ENCODE measurements at regions not wholly inside any gene's neighbourhood (a gene's known extent, or its start where the extent isn't known, plus 50 kb on each side); places are given as distances from the start of the nearest gene placed in this dataset.

- no peaks in the 10 kb centered on the region for H3K79me2 ChIP-seq (ENCODE audit: control insufficient read depth, insufficient read depth, low read length)
- ATAC-seq (no peak), DNase-seq (ENCODE audit: low read depth, low spot score) (no peak), FAIRE-seq (no peak)
- H3K4me3 ChIP-seq = no peak overlapping the region
- H3K36me3 ChIP-seq (ENCODE audit: control insufficient read depth in 2 of 2, insufficient read depth in 2 of 2, low read length in 1 of 2) = no peaks in the 10 kb centered on the region
- POLR2A ChIA-PET = no interaction called here
- CTCF ChIA-PET = no interaction called here
- RAD21 ChIA-PET (ENCODE audit: unreplicated experiment) = no interaction called here
- H3K4me1 ChIP-seq (ENCODE audit: control insufficient read depth, insufficient read depth, low read length) = no peaks in the 10 kb centered on the region
- intact Hi-C loops (cut with micrococcal nuclease; ENCODE audit: unreplicated experiment) = no loop called here
- H2AFZ ChIP-seq (ENCODE audit: control insufficient read depth, low read depth, low read length) = no peak overlapping the region
- H4K20me1 ChIP-seq (ENCODE audit: control insufficient read depth, insufficient read depth) = no peaks in the 10 kb centered on the region
- H3K4me2 ChIP-seq (ENCODE audit: control insufficient read depth, insufficient read depth) = no peak overlapping the region
- no peak overlapping the region for H3K27ac ChIP-seq (ENCODE audit: control insufficient read depth, insufficient read depth)
- in situ Hi-C loops (cut with MboI) = no loop called here
- H3K27me3 ChIP-seq (replicated peaks in 1 of 2; ENCODE audit: control insufficient read depth in 2 of 2, insufficient read depth in 2 of 2, low read length in 1 of 2) = no peaks in the 10 kb centered on the region
- BruUV-seq (replicated peaks) = no TSS peak
- H3K9me3 ChIP-seq (replicated peaks; ENCODE audit: control insufficient read depth, insufficient read depth, low read length) = no peaks in the 10 kb centered on the region
- TF ChIP-seq CHD4 (IDR thresholded peaks at IDR 0.05) (no peak), SMARCA5 (IDR thresholded peaks at IDR 0.05) (no peak), SPI1 (IDR thresholded peaks at IDR 0.05; ENCODE audit: borderline replicate concordance, insufficient read depth, low read depth, low read length) (no peak)
- no peak overlapping the region for H3K9ac ChIP-seq (ENCODE audit: control insufficient read depth, insufficient read depth, low read length)
- SMC1A ChIA-PET (ENCODE audit: uncharacterized antibody, unreplicated experiment) = interaction anchor here (1.2 to 2.1 kb wide), 3 partner anchors 8 to 10 kb away, joined by 3 to 4 read pairs (median 3); no protein-coding TSS in a partner anchor
These were observed 95.6 kb upstream of the UNC5C start for GRCh38 chr4:95644417-95644816.

- ChIA-PET CTCF (no interaction called here), RAD21 (ENCODE audit: unreplicated experiment) (no interaction called here), SMC1A (ENCODE audit: uncharacterized antibody, unreplicated experiment) (interaction anchor here (0.7 to 1.8 kb wide), 2 partner anchors 9 to 20 kb away, joined by 3 read pairs; no protein-coding TSS in a partner anchor), POLR2A (no interaction called here)
- 0% methylated on average over 1 of the region's 1 CpG for WGBS (ENCODE audit: insufficient coverage, insufficient replicate concordance, low lambda C conversion rate, missing lambda C conversion rate)
- BruUV-seq (replicated peaks) = no TSS peak
- ATAC-seq (no peak), DNase-seq (ENCODE audit: low read depth, low spot score) (no peak), FAIRE-seq (no peak)
- H3K4me3 ChIP-seq = no peak overlapping the region
- no peaks in the 10 kb centered on the region for H3K27me3 ChIP-seq (replicated peaks in 1 of 2; ENCODE audit: control insufficient read depth in 2 of 2, insufficient read depth in 2 of 2, low read length in 1 of 2)
- H3K79me2 ChIP-seq (ENCODE audit: control insufficient read depth, insufficient read depth, low read length) = no peaks in the 10 kb centered on the region
- no peaks in the 10 kb centered on the region for H3K36me3 ChIP-seq (ENCODE audit: control insufficient read depth in 2 of 2, insufficient read depth in 2 of 2, low read length in 1 of 2)
- H3K4me2 ChIP-seq (ENCODE audit: control insufficient read depth, insufficient read depth) = no peak overlapping the region
- H3K9ac ChIP-seq (ENCODE audit: control insufficient read depth, insufficient read depth, low read length) = no peak overlapping the region
- H2AFZ ChIP-seq (ENCODE audit: control insufficient read depth, low read depth, low read length) = no peak overlapping the region
- no peak overlapping the region for H3K27ac ChIP-seq (ENCODE audit: control insufficient read depth, insufficient read depth)
- H4K20me1 ChIP-seq (ENCODE audit: control insufficient read depth, insufficient read depth) = no peaks in the 10 kb centered on the region
- H3K9me3 ChIP-seq (replicated peaks; ENCODE audit: control insufficient read depth, insufficient read depth, low read length) = no peaks in the 10 kb centered on the region
- H3K4me1 ChIP-seq (ENCODE audit: control insufficient read depth, insufficient read depth, low read length) = no peaks in the 10 kb centered on the region
- in situ Hi-C loops (cut with MboI) = no loop called here
- intact Hi-C loops (cut with micrococcal nuclease; ENCODE audit: unreplicated experiment) = no loop called here
- TF ChIP-seq PRDM15 (CRISPR knock-in tag; IDR thresholded peaks at IDR 0.05) (no peak), POLR2AphosphoS5 (IDR thresholded peaks at IDR 0.05; ENCODE audit: low read length) (no peak), NFYA (IDR thresholded peaks at IDR 0.05; ENCODE audit: borderline replicate concordance, low read depth, low read length) (no peak), REST (IDR thresholded peaks at IDR 0.05; ENCODE audit: low read depth, low read length) (no peak), EED (IDR thresholded peaks at IDR 0.05; ENCODE audit: low read depth) (no peak), FOS (IDR thresholded peaks at IDR 0.05; ENCODE audit: borderline replicate concordance, extremely low read depth, insufficient read length) (no peak), TCF3 (IDR thresholded peaks at IDR 0.05; ENCODE audit: borderline replicate concordance, insufficient read depth, low read depth, low read length) (no peak), YY1 (IDR thresholded peaks at IDR 0.05; ENCODE audit: low read depth, low read length) (no peak)
These were observed 94.9 kb upstream of the UNC5C start for GRCh38 chr4:95643627-95644026.

Data from GM12878 (cell line).